GM23248 (cell line): ENCODE measurements at regions not wholly inside any gene's neighbourhood (a gene's known extent, or its start where the extent isn't known, plus 50 kb on each side); places are given as distances from the start of the nearest gene placed in this dataset.
"Not testable (repeated sequence)": the region's sequence is repeated elsewhere in the genome, so short reads cannot be mapped to it uniquely, and the experiment has no call there.

Source experiments
- DNase-seq: peaks from one replicate; pipeline ENCODE4 v3.0.0-alpha.2; 2015
- H2AFZ ChIP-seq: fragments of 200-600 bp; sonication (generic); 2 replicates; pipeline ENCODE4 v1.6.1; 2016; ENCODE audit warnings: antibody characterized with exemption
- H3F3A ChIP-seq: fragments of 200-600 bp; sonication (generic); 2 replicates; pipeline ENCODE4 v1.6.1; 2016; ENCODE audit warnings: mild to moderate bottlenecking, antibody characterized with exemption, mixed run types; ENCODE audit not compliant: insufficient read depth
- H3K27ac ChIP-seq: fragments of 200-600 bp; sonication (generic); 2 replicates; pipeline ENCODE4 v1.5.1; 2016; ENCODE audit warnings: mild to moderate bottlenecking
- H3K27me3 ChIP-seq: fragments of 200-600 bp; sonication (generic); replicated peaks from 2 replicates; pipeline ENCODE4 v1.6.1; 2016; ENCODE audit warnings: mild to moderate bottlenecking; ENCODE audit not compliant: insufficient read depth
- H3K36me3 ChIP-seq: fragments of 200-600 bp; sonication (generic); 2 replicates; pipeline ENCODE4 v1.6.1; 2016; ENCODE audit warnings: low read depth, mild to moderate bottlenecking
- H3K4me1 ChIP-seq: fragments of 200-600 bp; sonication (generic); 2 replicates; pipeline ENCODE4 v1.6.1; 2016; ENCODE audit warnings: mild to moderate bottlenecking; ENCODE audit not compliant: insufficient read depth
- H3K4me2 ChIP-seq: fragments of 200-600 bp; sonication (generic); one replicate; pipeline ENCODE4 v1.6.1; 2016; ENCODE audit warnings: mild to moderate bottlenecking; ENCODE audit not compliant: unreplicated experiment
- H3K4me3 ChIP-seq: fragments of 200-600 bp; sonication (generic); 2 replicates; pipeline ENCODE4 v1.5.1; 2016; ENCODE audit warnings: mild to moderate bottlenecking
- H3K79me2 ChIP-seq: fragments of 200-600 bp; sonication (generic); 2 replicates; pipeline ENCODE4 v1.6.1; 2016; ENCODE audit warnings: mild to moderate bottlenecking; ENCODE audit not compliant: insufficient read depth
- H3K9ac ChIP-seq: fragments of 200-600 bp; sonication (generic); 2 replicates; pipeline ENCODE4 v1.6.1; 2016; ENCODE audit warnings: mild to moderate bottlenecking
- H3K9me2 ChIP-seq: fragments of 200-600 bp; sonication (generic); 2 replicates; pipeline ENCODE4 v1.6.1; 2016; ENCODE audit warnings: mixed run types, mild to moderate bottlenecking, moderate library complexity; ENCODE audit not compliant: insufficient read depth
- H3K9me3 ChIP-seq: fragments of 200-600 bp; sonication (generic); one replicate; pipeline ENCODE4 v1.6.1; 2017; ENCODE audit warnings: low read depth
- H4K20me1 ChIP-seq: fragments of 200-600 bp; sonication (generic); 2 replicates; pipeline ENCODE4 v1.6.0; 2016; ENCODE audit not compliant: insufficient read depth
- EZH2 ChIP-seq: fragments of 200-600 bp; sonication (generic); IDR thresholded peaks from 2 replicates; pipeline ENCODE4 v1.6.1; 2018; ENCODE audit warnings: antibody characterized with exemption, mild to moderate bottlenecking; ENCODE audit not compliant: insufficient read depth, poor library complexity, severe bottlenecking
- EZH2phosphoT487 ChIP-seq: fragments of 200-600 bp; sonication (generic); IDR thresholded peaks from 2 replicates; pipeline ENCODE4 v1.6.1; 2018; ENCODE audit warnings: antibody characterized with exemption, moderate library complexity, mild to moderate bottlenecking, low read depth; ENCODE audit not compliant: insufficient read depth
- WGBS, 2 experiments: methylation state at CpG; one replicate each; pipeline ENCODE4 v1.1.6; 2015 to 2017; ENCODE audit warnings: low lambda C conversion rate in 2 of 2, low coverage in 1 of 2; ENCODE audit errors: missing lambda C conversion rate in 2 of 2; 5-methylcytosine and 5-hydroxymethylcytosine counted together
- in situ Hi-C: fragments of 300-500 bp; cut with MboI; formaldehyde crosslinking; loops from 2 replicates; pipeline ENCODE4 v1.15.0; 2020

GRCh38 chr14:103190741-103191140 is 67.5 kb downstream of the TNFAIP2 start:
- no peak overlapping the region for H3K4me2 ChIP-seq
- DNase-seq, result no peak
- H3K4me1 ChIP-seq, result peaks cover 8% of the 10 kb centered on the region
- no peak for TF ChIP-seq EZH2phosphoT487
- no peak for TF ChIP-seq EZH2
- no peaks in the 10 kb centered on the region for H3K27me3 ChIP-seq
- H3K79me2 ChIP-seq, result no peaks in the 10 kb centered on the region
- H3K9me3 ChIP-seq, result no peaks in the 10 kb centered on the region
- no peak overlapping the region for H2AFZ ChIP-seq
- H3K36me3 ChIP-seq, result no peaks in the 10 kb centered on the region
- no peaks in the 10 kb centered on the region for H4K20me1 ChIP-seq
- no peaks in the 10 kb centered on the region for H3K9me2 ChIP-seq
- no peaks in the 10 kb centered on the region for H3F3A ChIP-seq
- H3K27ac ChIP-seq, result no peak overlapping the region
- WGBS, 2 experiments, result 90 to 91% methylated on average over 11 of the region's 11 CpGs
- in situ Hi-C loops, result no loop called here
- no peak overlapping the region for H3K9ac ChIP-seq
- H3K4me3 ChIP-seq, result no peak overlapping the region

GRCh38 chr14:103191844-103192243 is 68.6 kb downstream of the TNFAIP2 start:
- H3K4me3 ChIP-seq, result no peak overlapping the region
- H4K20me1 ChIP-seq, result no peaks in the 10 kb centered on the region
- H3K27me3 ChIP-seq, result no peaks in the 10 kb centered on the region
- H3K9me2 ChIP-seq, result no peaks in the 10 kb centered on the region
- H3K79me2 ChIP-seq, result no peaks in the 10 kb centered on the region
- no peaks in the 10 kb centered on the region for H3F3A ChIP-seq
- H3K9me3 ChIP-seq, result no peaks in the 10 kb centered on the region
- no peak overlapping the region for H2AFZ ChIP-seq
- H3K27ac ChIP-seq, result no peak overlapping the region
- WGBS, 2 experiments, result 60 to 73% methylated on average over 3 of the region's 3 CpGs
- in situ Hi-C loops, result no loop called here
- TF ChIP-seq EZH2phosphoT487 (no peak), EZH2 (no peak)
- H3K4me1 ChIP-seq, result peaks cover 8% of the 10 kb centered on the region
- H3K9ac ChIP-seq, result no peak overlapping the region
- no peak overlapping the region for H3K4me2 ChIP-seq
- no peak for DNase-seq
- no peaks in the 10 kb centered on the region for H3K36me3 ChIP-seq

DNA sequence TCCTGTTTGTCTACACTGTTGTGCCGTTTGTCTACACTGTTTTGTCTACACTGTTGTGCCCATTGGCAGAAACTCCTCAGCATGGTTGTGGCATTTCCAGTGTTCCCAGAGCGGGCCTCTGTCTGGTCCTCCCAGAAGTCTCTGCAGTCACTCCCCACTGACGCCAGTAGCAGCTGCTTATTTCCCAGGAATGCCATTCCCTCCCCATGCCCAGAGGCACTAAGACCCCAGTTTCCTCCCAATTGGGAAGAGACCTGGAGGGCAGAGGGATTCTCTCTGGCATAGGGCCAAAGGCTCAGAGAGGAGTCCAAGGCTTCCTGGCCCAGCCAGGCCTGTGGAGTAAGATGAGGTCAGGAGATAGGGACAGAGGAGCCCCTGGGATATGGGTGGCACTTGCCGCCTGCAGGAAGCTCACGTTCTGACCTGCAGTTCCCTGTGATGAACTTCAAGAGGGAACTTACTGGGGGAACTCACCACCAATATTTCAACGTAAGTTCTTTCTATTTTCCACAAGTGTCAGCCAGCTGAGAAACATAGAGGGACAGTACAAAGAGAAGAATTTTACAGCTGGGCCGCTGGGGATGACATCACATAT is 69.1 kb downstream of the TNFAIP2 start:
- Histone ChIP-seq H3K79me2 (no peaks in the 10 kb centered on the region), H3K9ac (no peak overlapping the region), H3K27ac (no peak overlapping the region), H3K4me3 (no peak overlapping the region), H3K9me3 (no peaks in the 10 kb centered on the region), H3F3A (0 out of 2 replicates have a peak, but pooled peaks cover 2% of the 10 kb centered on the region), H4K20me1 (no peaks in the 10 kb centered on the region), H3K27me3 (no peaks in the 10 kb centered on the region), H3K9me2 (no peaks in the 10 kb centered on the region), H3K36me3 (no peaks in the 10 kb centered on the region), H2AFZ (no peak overlapping the region), H3K4me2 (no peak overlapping the region), H3K4me1 (peaks cover 8% of the 10 kb centered on the region)
- no peak for DNase-seq
- in situ Hi-C loops, result no loop called here
- TF ChIP-seq EZH2phosphoT487, result no peak
- WGBS, 2 experiments, result 88% methylated on average over 7 of the region's 7 CpGs

GRCh38 chr14:103192861-103193260 is 69.6 kb downstream of the TNFAIP2 start:
- in situ Hi-C loops, H4K20me1 ChIP-seq, H3K4me2 ChIP-seq, H3K79me2 ChIP-seq, H3K9me3 ChIP-seq, H3F3A ChIP-seq, H3K9ac ChIP-seq, DNase-seq, H3K27me3 ChIP-seq, H2AFZ ChIP-seq, H3K9me2 ChIP-seq, H3K4me3 ChIP-seq, H3K36me3 ChIP-seq, H3K27ac ChIP-seq: not testable (repeated sequence)
- 96 to 98% methylated on average over 4 of the region's 4 CpGs for WGBS, 2 experiments
- peaks cover 12% of the 10 kb centered on the region for H3K4me1 ChIP-seq

DNA sequence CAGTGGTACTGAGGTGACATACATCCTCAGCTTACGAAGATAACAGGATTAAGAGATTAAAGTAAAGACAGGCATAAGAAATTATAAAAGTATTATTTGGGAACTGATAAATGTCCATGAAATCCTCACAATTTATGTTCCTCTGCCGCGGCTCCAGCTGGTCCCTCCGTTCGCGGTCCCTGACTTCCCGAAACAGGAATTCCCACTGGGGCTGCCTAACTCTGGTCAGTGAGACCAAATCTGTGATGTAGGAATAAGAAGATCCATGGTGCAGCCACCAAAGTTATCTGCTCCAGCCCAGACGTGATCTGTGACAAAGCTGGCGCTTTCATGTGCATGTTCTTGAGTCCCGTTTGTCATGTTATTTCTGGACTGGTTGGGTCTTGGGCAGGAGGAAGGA is 70.2 kb downstream of the TNFAIP2 start:
- H2AFZ ChIP-seq, H4K20me1 ChIP-seq, H3K9me3 ChIP-seq, in situ Hi-C loops, H3K4me3 ChIP-seq, H3K9ac ChIP-seq, H3K9me2 ChIP-seq, DNase-seq, H3K36me3 ChIP-seq, H3K4me2 ChIP-seq, H3K79me2 ChIP-seq, H3K27ac ChIP-seq, H3K27me3 ChIP-seq: not testable (repeated sequence)
- Histone ChIP-seq H3F3A (peaks cover 14% of the 10 kb centered on the region), H3K4me1 (peaks cover 18% of the 10 kb centered on the region)
- 92 to 95% methylated on average over 10 of the region's 10 CpGs for WGBS, 2 experiments
